ENCODE measurements at regions not wholly inside any gene's neighbourhood (a gene's known extent, or its start where the extent isn't known, plus 50 kb on each side); places are given as distances from the start of the nearest gene placed in this dataset.

DNA sequence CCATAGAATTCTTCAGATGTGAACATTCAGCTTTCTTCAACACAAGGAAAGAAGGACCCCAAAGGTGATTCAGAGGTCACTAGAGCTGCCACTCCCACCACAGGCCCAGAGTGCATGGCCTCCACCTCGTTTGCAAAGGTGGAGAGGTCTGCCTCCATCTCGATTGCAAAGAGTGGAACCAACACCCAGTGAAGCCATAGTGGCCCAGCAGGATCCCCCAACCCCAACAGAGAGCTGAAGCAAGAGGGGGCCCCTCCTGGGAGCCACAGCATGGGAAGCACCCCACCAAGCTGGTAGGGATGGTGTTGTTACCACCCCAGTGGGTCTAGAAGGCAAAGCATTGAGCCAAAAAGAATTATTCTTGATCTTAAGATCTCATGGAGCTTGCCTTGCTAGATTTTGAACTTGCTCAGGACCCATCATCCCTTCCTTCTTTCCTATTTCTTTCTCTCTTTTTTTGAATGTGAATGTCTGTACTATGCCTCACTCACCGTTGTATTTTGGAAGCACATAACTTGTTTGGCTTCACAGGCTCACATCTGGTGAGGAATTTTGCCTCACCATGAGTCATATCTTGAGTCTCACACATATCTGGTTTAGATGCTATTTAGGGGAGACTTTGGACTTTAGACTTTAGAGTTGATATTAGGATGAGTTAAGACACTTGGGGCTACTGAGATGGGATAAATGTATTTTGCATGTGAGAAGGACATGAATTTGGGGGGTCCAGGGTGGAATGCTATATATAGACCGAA is 119.2 kb downstream of the ANKRD60 start:
- no peak for DNase-seq

DNA sequence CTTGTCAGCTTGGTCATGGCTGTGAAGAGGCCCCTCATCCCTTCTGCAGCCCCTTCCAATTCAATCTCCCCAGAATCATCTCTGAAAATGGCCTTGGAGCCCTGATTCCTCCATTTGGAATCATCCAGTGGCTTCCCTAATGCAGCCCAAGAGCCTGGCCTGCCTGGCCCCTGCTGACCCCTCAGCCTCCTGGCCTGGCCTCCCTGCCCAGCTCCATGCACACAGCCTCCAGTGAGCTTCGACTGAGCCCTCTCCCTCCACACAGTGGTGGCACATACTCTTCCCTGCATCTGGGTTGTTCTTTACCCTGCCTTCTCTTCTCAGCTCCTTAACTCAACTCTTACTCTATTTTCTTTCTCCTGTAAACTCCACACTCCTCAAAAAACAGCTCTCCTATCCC is 120.9 kb downstream of the ANKRD60 start:
- DNase-seq: no peak

DNA sequence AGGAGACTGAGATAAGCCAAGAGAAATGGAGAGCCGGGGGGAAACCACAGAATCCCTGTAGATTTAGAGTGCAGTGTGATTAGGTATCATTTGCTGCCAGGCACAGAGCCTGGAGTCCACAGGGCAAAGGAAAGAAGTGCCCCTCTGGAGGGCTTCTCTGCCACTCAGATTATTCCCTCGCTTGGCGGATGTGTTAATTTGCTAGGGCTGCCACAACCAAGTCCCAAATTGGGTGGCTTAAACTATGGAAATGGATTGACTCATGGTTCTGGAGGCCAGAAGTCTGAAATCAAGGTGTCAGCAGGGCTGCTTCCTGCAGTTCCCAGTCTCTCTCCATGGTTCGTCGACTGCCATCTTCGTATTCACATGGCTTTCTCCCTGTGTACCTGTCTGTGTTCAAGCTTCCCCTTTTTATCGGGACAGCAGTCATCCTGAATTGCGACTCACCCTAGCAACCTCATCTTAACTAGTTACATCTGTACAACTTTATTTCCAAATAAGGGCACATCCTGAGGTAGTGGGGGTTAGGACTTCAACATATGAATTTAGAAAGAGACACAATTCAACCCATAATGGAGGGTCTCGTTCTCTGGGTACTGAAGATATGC is 122.2 kb downstream of the ANKRD60 start:
- DNase-seq: no peak

DNA sequence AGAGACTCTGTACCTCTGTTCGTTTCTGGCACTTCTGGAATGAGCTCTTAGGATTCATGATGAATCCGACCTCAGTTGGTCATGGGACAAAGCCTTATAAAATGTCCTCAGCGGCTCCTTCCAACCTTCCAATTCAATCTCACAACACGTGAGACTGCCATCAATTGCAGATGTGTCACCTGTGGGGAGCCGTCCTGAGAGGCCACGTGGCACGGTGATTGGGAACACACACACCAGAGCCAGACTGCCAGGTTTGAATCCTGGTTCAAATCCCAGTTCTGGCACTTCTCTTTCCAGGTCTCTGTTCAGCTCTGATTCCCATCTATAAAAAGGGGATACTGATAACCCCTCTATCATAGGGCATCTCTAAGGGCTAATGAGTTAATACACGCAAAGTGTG is 124.5 kb downstream of the ANKRD60 start:
- DNase-seq: no peak

DNA sequence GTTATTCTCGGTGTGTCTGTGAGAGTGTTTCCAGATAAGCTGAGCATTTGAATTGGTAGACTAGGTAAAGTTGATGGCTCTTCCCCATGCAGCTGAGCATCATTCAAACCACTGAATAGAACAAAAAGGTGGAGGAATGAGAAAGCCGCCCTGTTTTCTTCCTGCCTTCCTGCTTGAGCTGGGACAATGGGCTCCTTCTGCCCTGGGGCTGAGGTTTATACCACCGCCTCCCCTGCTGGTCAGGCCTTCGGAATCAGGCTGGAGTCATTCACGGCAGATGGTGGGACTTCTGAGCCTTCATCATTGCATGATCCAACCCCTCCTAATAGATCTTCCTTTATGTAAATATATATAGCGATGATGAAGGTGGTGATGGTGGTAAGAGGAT is 124.9 kb downstream of the ANKRD60 start:
- DNase-seq: no peak

DNA sequence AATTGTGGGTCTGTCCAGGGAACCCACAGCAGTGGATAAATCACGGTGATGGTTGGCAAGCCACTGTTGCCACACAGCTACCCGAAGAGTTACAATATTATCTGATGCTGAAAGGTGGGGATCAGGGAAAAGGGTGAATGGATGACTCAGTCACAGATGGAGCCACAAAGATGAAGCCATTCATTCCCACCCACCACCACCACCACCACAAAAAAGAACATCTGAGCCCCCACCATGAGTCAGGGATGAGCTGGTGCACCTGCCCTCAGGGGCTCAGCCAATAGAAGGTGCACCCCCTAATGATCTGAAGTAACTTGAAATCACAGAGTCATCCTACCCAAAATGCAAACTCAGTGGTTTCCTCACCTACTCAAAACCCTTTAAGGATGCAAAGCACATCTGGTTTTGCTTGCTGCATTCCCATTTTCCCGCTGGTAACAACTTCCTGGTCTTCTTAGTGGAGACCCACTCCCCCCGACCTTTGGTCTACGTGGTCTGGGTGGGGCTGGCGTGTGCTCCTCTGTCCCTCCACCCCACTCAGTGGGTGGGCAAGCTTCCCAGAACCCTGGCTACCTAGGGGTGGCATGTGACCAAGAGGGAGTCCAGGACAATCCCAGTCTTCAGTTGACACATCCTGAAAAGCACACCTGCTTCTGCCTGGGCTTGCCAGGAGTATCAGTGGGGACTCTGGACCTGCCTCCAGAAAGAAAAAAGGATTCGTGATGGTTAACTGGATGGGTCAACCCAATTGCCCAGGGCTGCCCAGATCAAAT is 125.5 kb downstream of the ANKRD60 start:
- DNase-seq: no peak

DNA sequence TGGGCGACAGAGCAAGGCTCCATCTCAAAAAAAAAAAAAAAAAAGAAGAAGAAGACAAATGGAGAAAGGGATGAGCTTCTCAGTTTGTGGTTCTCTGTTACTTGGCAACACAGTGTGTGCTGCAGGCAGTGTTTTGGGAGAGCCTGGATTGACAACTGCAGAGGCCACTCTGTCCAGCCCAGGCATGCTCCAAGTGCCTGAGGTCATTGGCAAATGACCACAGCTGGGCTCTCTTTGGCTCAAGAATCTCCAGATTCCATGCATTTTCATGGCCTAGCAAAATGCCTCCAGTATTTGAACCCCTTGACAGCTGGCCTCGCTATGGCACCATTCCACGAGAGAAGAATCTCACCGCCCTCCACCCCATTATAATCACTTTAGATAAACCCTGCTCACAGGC is 126.2 kb downstream of the ANKRD60 start:
- DNase-seq: no peak

DNA sequence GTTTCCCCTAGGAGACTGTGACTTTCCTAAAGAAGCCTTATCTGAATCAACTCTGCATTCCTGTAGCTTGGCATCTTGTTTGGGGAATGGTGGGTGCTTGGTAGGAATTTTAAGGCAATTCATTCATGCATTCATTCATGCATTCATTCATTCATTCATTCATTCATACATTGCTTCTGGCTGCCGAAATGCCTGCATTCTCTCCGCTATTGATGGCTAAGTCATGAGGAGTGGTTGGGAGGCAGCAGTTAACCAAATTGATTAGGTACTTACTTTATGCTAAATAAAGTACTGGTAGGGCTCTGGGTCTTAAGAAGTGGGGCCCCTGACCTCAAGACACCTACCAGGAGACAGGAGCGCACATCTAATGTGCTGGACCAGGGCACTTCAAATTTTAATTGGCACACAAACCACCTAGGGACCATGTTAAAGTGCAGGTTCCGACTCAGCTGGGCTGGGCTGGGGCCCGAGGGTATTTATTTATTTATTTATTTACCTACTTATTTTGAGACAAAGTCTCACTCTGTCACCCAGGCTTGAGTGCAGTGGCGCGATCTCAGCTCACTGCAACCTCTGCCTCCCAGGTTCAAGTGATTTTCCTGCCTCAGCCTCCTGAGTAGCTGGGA is 127.6 kb downstream of the ANKRD60 start:
- DNase-seq: no peak

DNA sequence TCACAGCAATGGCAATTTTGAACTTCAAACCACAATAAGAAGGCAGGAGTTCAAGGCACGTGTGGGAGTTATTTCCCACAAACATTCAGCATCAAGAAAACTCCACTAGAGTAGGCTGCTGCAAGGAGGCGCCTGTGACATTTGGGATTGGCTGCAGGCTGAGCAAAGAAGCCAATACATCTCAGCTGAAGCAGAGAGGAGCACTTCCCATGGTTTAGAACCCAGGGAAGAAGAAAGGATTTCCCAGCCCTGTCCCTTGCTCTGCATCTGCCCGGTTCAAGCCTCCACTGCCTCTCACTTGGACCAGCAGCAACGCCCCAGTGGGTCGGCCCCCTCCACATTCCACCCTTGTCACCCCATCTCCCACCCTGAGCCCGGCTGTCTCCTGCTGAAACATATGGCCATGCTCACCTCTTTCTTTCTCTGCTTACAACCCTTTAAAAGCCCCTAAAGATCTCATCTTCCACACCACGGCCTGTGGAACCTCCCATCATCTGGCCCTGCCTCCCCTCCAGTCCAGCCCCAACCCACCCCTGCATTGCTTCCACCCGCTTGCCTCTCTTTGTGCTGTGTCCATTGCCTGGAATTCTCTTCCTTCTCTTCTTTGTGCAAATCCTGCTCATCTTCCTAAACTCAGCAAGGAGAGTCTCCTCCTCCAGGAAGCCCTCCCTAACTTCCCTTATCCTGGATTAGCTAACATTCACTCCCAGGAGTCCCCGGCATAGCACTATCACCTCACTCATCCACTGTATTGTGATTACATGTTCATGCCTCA is 128.3 kb downstream of the ANKRD60 start:
- DNase-seq: no peak

DNA sequence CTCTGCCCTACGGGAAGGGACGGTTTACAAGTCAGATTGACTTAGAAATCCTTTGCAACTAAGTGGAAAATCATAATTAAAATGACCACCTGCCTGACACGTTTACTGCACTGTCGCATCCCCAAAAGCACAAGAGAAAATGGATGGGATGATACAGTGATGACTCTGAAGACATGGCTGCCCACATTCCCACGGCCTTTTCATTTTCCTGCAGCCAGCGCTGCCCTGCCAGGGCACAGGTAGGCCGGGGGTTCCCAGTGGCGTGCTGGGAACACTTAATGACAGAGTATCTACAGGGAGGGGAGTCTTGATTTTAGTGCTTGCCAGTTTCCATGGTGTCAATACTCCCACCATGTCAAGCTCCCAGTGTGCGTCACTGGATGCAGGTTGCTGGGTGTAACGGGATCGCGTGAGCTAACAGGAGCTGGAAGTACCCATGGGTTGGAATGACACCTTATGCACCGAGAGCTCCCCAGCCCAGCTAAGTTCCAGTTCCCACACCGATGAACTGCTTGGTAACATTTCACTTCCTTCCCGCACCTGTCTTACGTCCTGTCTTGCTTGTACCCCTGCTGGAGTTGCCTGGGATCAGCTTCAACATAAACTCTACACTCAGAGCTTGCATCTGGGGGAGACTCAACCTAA is 129.0 kb downstream of the ANKRD60 start:
- no peak for DNase-seq

DNA sequence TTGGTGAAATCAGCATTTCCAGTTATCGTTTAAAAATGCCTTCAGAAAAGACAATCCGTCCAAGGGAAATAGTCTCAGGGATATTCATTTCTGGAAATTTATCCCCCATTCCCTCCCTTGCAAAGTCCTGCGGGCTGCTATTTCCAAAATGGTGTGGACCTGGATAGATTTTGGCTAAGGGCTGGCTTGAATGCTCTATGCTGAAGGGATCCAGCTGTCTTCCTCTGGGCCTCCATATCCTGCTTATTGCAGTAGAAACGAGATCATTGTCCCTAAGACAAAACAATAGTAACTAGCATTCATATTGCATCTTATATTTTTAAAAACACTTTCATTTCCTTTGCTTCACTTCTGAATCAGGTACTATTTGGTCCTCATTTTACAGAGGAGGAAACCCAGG is 129.9 kb downstream of the ANKRD60 start:
- DNase-seq: no peak

DNA sequence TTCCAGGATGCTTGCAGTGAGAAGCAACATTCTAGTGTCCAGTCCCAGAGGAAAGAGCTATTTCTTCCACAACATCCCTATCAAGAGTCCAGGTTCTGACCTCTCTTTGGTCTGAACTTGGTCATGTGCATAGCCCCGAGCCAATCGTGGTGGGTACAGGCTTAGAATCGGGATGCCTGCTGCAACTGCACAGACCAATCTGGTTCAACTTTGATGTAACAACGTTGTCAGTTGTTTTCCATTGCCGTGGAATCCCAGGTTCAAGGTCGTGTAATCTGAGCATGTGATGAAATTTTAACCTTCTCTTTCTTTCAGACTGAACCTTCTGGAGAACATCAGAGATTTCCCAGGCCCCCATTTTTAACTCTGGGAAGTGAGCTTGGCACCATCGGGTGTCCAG is 130.5 kb downstream of the ANKRD60 start:
- DNase-seq: no peak

DNA sequence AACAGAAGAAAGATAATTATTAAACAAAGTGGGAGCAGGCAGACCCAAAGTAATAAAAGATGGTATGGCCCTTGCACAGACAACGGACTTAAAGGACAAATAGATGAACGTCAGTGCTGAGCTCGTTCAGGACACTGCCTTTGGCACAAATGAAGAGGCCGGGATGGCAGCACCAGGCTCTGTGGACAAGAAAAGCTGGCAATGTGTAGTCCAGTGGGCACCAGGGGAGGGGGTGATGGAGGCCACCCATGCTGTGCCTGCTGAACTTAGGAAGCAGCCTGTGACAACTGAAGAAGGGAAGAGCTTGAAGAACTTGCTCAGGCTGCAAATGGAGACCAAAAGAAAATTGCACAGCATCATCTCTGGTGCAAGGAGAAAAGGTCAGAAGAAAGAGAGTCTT is 131.0 kb downstream of the ANKRD60 start:
- no peak for DNase-seq

DNA sequence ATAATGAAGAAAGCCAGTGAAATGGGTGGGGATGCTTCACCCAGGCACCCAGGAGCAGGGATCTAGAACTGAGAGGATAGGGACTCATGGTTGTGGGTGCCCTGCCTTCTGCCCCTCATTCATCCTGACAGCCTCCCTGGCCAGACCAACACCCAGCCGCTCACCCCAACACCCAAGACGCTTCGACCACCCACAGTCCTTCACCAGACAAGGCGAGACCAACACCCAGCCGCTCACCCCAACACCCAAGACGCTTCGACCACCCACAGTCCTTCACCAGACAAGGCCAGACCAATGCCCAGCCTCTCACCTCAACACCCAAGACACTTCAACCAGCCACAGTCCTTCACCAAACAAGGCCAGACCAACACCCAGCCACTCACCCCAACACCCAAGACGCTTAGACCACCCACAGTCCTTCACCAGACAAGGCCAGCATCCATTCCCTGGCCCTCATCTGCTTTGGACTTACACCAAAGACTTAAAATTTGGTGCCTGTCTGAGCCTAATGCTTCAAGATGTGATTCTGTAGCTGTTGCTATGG is 131.5 kb downstream of the ANKRD60 start:
- no peak for DNase-seq

DNA sequence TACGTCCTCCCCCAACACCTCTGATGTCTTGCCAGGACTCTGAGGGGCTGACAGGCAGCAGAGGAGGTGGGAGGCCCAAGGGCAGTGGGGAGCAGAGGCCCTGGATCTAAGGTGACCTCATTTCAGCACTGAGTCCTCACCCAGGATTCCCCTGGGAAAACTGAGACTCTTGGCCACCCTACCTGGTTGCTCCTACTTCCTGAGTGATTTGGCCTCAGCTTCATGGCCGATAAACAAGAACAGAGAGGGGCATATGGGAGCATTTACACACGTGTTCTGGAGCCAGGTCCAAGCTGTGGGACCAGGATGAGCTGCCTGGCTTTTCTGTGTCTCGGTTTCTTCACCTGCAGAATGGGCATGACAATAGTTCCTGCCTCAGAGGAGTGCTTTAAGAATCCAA is 133.8 kb downstream of the ANKRD60 start:
- no peak for DNase-seq

DNA sequence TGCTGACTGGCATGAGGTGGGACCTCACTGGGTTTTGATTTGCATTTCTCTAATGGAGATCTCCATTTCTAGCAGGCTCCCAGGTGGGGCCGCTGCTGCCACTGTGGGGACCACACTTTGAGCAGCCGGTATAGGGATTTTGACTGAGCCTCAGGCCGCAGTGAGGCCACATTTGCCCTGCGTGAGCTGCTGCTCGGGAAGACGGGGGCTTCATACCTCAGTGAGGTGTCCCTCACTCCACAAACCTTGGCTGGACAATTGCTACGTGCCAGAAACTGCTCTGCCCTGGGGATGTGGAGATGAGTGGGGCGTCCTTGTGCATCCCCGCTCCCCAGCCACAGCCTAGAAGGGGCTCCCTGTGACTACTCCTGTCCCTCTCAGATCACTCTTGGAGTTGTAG is 134.3 kb downstream of the ANKRD60 start:
- DNase-seq: no peak

DNA sequence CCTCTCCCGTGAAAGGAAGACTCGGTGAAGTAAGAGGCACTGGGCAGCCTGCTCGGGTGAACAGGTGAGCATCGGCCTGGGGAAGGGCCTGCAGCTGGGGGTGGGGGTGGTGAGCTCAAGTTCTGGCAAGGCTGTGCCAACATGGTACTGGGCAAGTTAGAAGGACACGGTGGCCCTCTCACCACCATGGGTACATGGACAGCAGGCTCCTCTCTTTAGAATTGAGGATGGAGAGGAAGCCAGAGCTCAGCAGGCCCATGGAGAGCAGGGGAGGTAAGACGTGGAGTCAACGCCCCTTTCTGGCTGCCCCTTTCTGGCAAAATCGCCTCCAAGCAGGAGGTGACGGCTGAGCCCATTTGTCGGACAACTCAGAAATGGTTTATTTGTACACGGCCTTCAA is 135.6 kb downstream of the ANKRD60 start:
- DNase-seq: no peak

DNA sequence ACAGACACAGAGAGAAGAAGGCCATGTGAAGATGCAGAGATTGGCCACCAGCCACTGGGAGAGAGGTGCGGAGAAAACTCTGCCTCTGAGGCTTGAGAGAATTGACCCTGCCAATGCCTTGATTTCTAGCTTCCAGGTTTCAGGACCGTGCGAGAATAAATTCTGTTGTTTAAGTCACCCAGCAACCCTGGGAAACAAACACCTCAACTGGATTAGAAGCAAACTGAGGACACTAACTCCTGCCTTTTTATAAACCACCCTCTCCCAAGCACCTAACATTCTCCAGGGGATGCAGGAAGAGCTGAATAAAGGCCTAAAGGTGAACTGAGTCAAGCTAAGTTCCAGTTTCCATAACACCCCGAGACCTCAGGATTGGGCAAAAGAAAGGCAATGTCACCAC is 136.1 kb downstream of the ANKRD60 start:
- no peak for DNase-seq

DNA sequence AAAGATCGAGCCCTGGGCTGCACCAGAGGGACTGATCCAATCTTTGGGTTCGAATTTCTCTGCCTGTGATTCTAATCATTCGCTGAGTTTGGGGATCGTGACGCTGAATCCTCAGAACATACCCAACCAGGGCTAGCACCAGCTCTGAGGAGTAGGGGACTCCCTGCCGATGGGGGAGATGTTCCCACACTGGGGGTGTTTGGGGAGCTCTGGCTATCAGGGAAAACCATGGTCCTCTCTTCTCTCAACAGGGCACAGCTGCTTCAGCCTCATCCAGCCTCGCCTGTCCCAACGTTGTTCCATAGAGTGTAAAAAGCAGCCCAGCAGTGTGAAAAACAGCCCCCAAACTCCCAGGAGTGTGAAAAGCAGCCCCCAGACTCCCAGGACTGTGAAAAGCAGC is 136.6 kb downstream of the ANKRD60 start:
- DNase-seq: no peak

DNA sequence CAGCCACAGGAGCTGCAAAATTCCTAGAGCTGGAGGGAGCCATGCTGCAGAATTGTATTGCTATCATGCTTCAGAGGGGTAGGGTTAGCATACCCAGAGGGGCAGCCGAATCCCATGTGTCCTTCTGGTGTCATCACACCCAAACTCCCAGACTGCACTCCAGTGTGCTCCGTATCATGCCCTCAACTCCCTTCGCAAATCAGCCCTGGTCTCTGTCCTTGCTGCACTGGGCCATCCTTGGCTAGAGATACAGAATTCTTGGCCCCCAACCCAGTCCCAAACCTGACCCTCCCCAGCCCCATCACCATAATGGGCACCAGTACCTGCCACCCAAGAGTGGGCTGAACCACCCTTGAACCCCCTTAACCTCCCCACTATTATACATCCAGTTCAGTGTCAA is 138.3 kb downstream of the ANKRD60 start:
- no peak for DNase-seq

DNA sequence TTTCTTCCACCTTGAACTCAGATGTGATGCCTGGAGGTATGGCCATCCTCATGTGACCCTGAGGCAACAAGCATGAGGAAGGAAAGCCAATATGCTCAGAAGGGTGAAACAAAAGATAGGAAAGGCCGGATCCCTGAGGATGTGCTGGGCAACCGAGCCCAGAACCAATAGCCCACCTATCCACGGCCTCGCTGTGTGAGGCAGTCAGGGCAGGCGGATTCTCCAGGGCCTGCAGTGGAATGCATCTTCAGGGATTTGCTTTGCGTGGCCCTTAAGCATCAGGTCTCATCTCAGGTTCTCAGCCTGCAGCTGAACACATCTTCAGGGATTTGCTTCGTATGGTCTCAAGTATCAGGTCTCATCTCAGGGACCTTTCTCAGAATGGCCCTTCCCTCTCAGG is 139.8 kb downstream of the ANKRD60 start:
- no peak for DNase-seq

DNA sequence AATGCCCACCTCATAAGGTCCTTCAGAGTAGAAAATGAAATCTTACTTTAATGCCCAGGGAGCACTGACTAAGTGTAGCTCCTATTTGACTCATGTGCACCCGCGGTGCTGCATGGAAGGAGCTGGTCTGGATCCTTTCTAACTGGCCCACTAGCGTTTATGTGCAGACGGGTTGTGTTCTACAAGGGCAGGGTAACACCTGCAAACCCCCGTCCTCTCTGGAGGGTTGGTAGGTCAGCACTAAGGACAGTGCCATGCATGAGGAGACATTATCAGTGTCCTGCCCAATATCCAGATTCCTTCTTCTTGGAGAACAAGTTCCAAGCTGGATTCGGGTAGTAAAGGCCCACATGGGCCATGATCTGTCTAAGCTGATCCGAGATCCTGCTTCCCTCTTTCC is 140.3 kb downstream of the ANKRD60 start:
- DNase-seq: no peak

All from NCI-H1417 (cell line).